HepG2 (cell line): ENCODE measurements at regions not wholly inside any gene's neighbourhood (a gene's known extent, or its start where the extent isn't known, plus 50 kb on each side); places are given as distances from the start of the nearest gene placed in this dataset.

Source experiments
- ATAC-seq: fragments of 200-7000 bp; cut with Tn5 transposase; 3 replicates; pipeline ENCODE4 v1.9.1; 2020; ENCODE audit warnings: mild to moderate bottlenecking, moderate library complexity
- BruUV-seq: library from RNA; stranded (reverse); fragments of 400-500 nt; replicated peaks from 2 replicates; lab custom pipeline; 2021; lab: Mats Ljungman, UMichigan
- CTCF ChIA-PET: fragments of 300-600 bp; formaldehyde crosslinking; extraction: SDS; loops from one replicate; lab custom pipeline; 2021; ENCODE audit warnings: low total read pairs, inconsistent platforms, low intra/inter-chr PET ratio; lab: Yijun Ruan, JAX
- POLR2A ChIA-PET: fragments of 350-600 bp; sonication (Branson Sonifier 250); formaldehyde crosslinking; loops from one replicate; lab custom pipeline; 2020; ENCODE audit warnings: antibody characterized with exemption, inconsistent platforms; lab: Yijun Ruan, JAX
- DNase-seq: peaks from one replicate; pipeline ENCODE4 v3.0.0-alpha.2; 2015; ENCODE audit warnings: low spot score
- FAIRE-seq: peaks from 3 replicates; lab custom pipeline; 2011; peaks lifted over from hg19 to GRCh38; lab: Jason Lieb, UNC
- H2AFZ ChIP-seq: one replicate; pipeline ENCODE4 v1.6.1; 2011; ENCODE audit warnings: low read length, inconsistent platforms
- H3K27ac ChIP-seq: fragments of 300-600 bp; 3 replicates; pipeline ENCODE4 v1.8.0; 2011; ENCODE audit warnings: mixed run types, mild to moderate bottlenecking, mixed read lengths, low read length, inconsistent platforms; ENCODE audit not compliant: insufficient read depth; ENCODE audit errors: extremely low read length
- H3K27me3 ChIP-seq, 2 experiments: fragments of 200-600 bp in 1 of 2; 2 replicates in 1 of 2; 3 replicates in 1 of 2; pipeline versions ENCODE4 v1.6.0 to v1.8.0; 2011; ENCODE audit warnings: low read length in 2 of 2, mild to moderate bottlenecking in 2 of 2, moderate library complexity in 2 of 2, inconsistent platforms in 1 of 2; ENCODE audit not compliant: insufficient read depth in 2 of 2, control insufficient read depth in 1 of 2
- H3K36me3 ChIP-seq, 2 experiments: fragments of 200-600 bp in 1 of 2; replicated peaks in 1 of 2; 2 replicates in 1 of 2; 3 replicates in 1 of 2; pipeline versions ENCODE4 v1.5.1 to v1.8.0; 2011; ENCODE audit warnings: low read length in 2 of 2, inconsistent platforms in 1 of 2; ENCODE audit not compliant: insufficient read depth in 2 of 2, control insufficient read depth in 1 of 2
- H3K4me1 ChIP-seq: 2 replicates; pipeline ENCODE4 v1.5.1; 2012; ENCODE audit warnings: low read length, inconsistent platforms; ENCODE audit not compliant: insufficient read depth
- H3K4me2 ChIP-seq: 2 replicates; pipeline ENCODE4 v1.6.0; 2011; ENCODE audit warnings: low read depth, low read length, inconsistent platforms
- H3K4me3 ChIP-seq, 3 experiments: fragments of 200-600 bp in 1 of 3; sonication (generic), shearing (Covaris generic) in 1 of 3; replicated peaks in 1 of 3; 2 replicates each; pipeline ENCODE4 v1.5.1; 2011 to 2016; ENCODE audit warnings: low read length in 3 of 3, inconsistent platforms in 2 of 3, low read depth in 2 of 3, mild to moderate bottlenecking in 2 of 3, control low read depth in 1 of 3, mixed read lengths in 1 of 3; ENCODE audit not compliant: insufficient read depth in 1 of 3
- H3K79me2 ChIP-seq: one replicate; pipeline ENCODE4 v1.6.1; 2011; ENCODE audit warnings: low read length, inconsistent platforms; ENCODE audit not compliant: insufficient read depth
- H3K9ac ChIP-seq: 2 replicates; pipeline ENCODE4 v1.6.0; 2011; ENCODE audit warnings: mild to moderate bottlenecking, low read depth, low read length, inconsistent platforms; ENCODE audit not compliant: insufficient read depth
- H3K9me3 ChIP-seq: 2 replicates; pipeline ENCODE4 v1.5.1; 2012; ENCODE audit warnings: mild to moderate bottlenecking, low read length
- H4K20me1 ChIP-seq: 2 replicates; pipeline ENCODE4 v1.6.0; 2011; ENCODE audit warnings: inconsistent platforms, mild to moderate bottlenecking, low read length, moderate library complexity; ENCODE audit not compliant: insufficient read depth
- GTF2F1 ChIP-seq: fragments of 150-350 bp; IDR thresholded peaks from 2 replicates; pipeline ENCODE4 v1.6.1; 2014; ENCODE audit warnings: low read length
- NFIC ChIP-seq: IDR thresholded peaks from 2 replicates; pipeline ENCODE4 v1.6.1; 2012; ENCODE audit warnings: mild to moderate bottlenecking, low read length, inconsistent platforms
- REL ChIP-seq: sonication (generic); formaldehyde crosslinking; conservative IDR thresholded peaks from 2 replicates; pipeline ENCODE4 v1.8.0; 2022; ENCODE audit warnings: mild to moderate bottlenecking, missing genetic modification reagents, moderate library complexity
- SOX13 ChIP-seq, 3 experiments: fragments of 450-650 bp in 1 of 3; sonication (generic) in 1 of 3; formaldehyde crosslinking in 1 of 3; IDR thresholded peaks in 2 of 3; conservative IDR thresholded peaks in 1 of 3; 2 replicates each; pipeline versions ENCODE4 v1.5.0 to v1.6.1; 2016 to 2020; ENCODE audit warnings: antibody characterized with exemption in 1 of 3, mild to moderate bottlenecking in 1 of 3, missing compliant biosample characterization in 1 of 3, missing genetic modification reagents in 1 of 3, moderate library complexity in 1 of 3
- SP2 ChIP-seq: sonication (generic); formaldehyde crosslinking; IDR thresholded peaks from 2 replicates; pipeline ENCODE4 v1.5.1; 2020; ENCODE audit warnings: mild to moderate bottlenecking, missing genetic modification reagents
- ZBTB42 ChIP-seq: sonication (generic); formaldehyde crosslinking; IDR thresholded peaks from 2 replicates; pipeline ENCODE4 v1.5.0; 2020; ENCODE audit warnings: mild to moderate bottlenecking, missing genetic modification reagents
- ZNF282 ChIP-seq: fragments of 450-650 bp; IDR thresholded peaks from 2 replicates; pipeline ENCODE4 v1.6.1; 2018; ENCODE audit not compliant: partially characterized antibody
- ZNF768 ChIP-seq: sonication (generic); formaldehyde crosslinking; IDR thresholded peaks from 2 replicates; pipeline ENCODE4 v1.4.0; 2020; ENCODE audit warnings: missing genetic modification reagents
- ZNF839 ChIP-seq: sonication (generic); formaldehyde crosslinking; IDR thresholded peaks from 2 replicates; pipeline ENCODE4 v1.4.0; 2020; ENCODE audit warnings: missing genetic modification reagents, mild to moderate bottlenecking, borderline replicate concordance
- WGBS: methylation state at CpG from one replicate; pipeline ENCODE4 v1.1.6; 2017; ENCODE audit warnings: low lambda C conversion rate; 5-methylcytosine and 5-hydroxymethylcytosine counted together
- in situ Hi-C: cut with HindIII; loops from 2 replicates; pipeline ENCODE4 v1.10.0; 2017; ENCODE audit warnings: low pct_unique_long_range_greater_than_20kb; ENCODE audit not compliant: extremely low pct_ligation_motif_present
- intact Hi-C: fragments of 100-400 bp; cut with micrococcal nuclease; formaldehyde crosslinking; loops from one replicate; pipeline ENCODE4 v1.10.0; 2022; ENCODE audit not compliant: unreplicated experiment
- TF ChIP-seq, protein P1 (sequence below): sonication (generic); formaldehyde crosslinking; IDR thresholded peaks from 2 replicates; pipeline ENCODE4 v1.8.1; 2023; ENCODE audit warnings: mild to moderate bottlenecking, missing genetic modification reagents
- TF ChIP-seq, protein P2 (sequence below): sonication (generic); formaldehyde crosslinking; conservative IDR thresholded peaks from 2 replicates; pipeline ENCODE4 v1.4.0; 2020; ENCODE audit warnings: missing genetic modification reagents

DNA sequence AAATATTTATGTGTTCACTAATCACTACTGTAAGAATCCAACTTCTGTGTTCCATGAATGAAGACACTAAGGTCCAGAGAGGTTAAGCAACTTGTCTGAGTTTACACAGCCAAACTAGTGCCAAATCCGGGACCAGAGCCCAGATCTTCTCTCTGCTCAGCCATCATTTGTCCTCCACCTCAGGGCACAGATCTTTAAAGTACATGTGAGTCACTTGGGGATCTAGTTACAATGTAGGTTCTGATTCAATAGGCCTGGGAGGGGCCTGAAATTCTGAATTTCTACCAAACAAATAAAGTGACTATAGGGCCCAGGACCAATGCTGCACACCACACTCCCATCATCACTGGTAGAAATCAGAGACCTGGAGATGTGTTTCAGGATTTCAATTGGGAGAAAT is 162.9 kb downstream of the GXYLT1 start:
- DNase-seq, result no peak
- Histone ChIP-seq H3K27ac (no peak overlapping the region), H3K36me3 (no peaks in the 10 kb centered on the region), H3K9me3 (no peaks in the 10 kb centered on the region), H3K79me2 (no peaks in the 10 kb centered on the region), H3K4me1 (peaks cover 25% of the 10 kb centered on the region), H2AFZ (no peak overlapping the region), H3K27me3 (no peaks in the 10 kb centered on the region), H3K4me2 (no peak overlapping the region)
- ATAC-seq, result no peak
- intact Hi-C loops, result loop anchor here (1.0 to 10.0 kb wide), 2 partner anchors 22 to 57 kb away; no protein-coding TSS in a partner anchor
- POLR2A ChIA-PET, result no interaction called here
- WGBS, result 0% methylated on average over 1 of the region's 1 CpG
- TF ChIP-seq ZNF839 (CRISPR knock-in tag), result no peak
- peak; percentile 22; the same call in 1 of the 2 replicates for TF ChIP-seq ZNF768 (CRISPR knock-in tag)
- TF ChIP-seq, all 625 proteins: peak for 1
- FAIRE-seq, result no peak
- Histone ChIP-seq H3K4me3 (no peak overlapping the region), H4K20me1 (no peaks in the 10 kb centered on the region), H3K9ac (no peak overlapping the region)
- CTCF ChIA-PET, result no interaction called here
- in situ Hi-C loops, result no loop called here
- BruUV-seq, result no TSS peak

DNA sequence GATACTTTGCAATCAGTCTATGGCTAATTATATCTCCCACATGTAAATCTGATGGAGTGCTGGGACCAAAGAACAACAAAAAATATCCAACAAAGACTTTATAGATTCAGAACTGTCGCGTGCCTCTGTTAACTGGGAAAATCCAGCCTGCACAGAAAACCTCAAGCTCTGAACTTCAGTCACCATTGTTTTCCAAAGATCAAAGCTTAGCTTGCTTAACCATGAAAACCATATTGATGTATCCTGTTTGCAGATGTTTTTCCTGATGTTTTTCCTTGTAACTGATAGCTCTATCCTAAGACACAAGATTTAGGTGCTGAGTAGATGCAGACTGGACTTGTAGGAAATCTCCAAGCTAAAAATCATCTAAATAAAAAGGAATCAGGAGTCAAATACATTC is 163.7 kb downstream of the GXYLT1 start:
- in situ Hi-C loops, result no loop called here
- intact Hi-C loops, result loop anchor here (1.0 to 10.0 kb wide), 2 partner anchors 22 to 56 kb away; no protein-coding TSS in a partner anchor
- H4K20me1 ChIP-seq, result no peaks in the 10 kb centered on the region
- POLR2A ChIA-PET, result no interaction called here
- H3K4me3 ChIP-seq, result no peak overlapping the region
- no TSS peak for BruUV-seq
- 2% methylated on average over 2 of the region's 2 CpGs for WGBS
- no peaks in the 10 kb centered on the region for H3K27me3 ChIP-seq
- H3K79me2 ChIP-seq, result no peaks in the 10 kb centered on the region
- H3K9me3 ChIP-seq, result no peaks in the 10 kb centered on the region
- no peak overlapping the region for H3K9ac ChIP-seq
- H3K4me2 ChIP-seq, result no peak overlapping the region
- no peaks in the 10 kb centered on the region for H3K36me3 ChIP-seq
- peak; percentile 48 for DNase-seq
- CTCF ChIA-PET, result no interaction called here
- FAIRE-seq, result no peak
- peak; percentile 65 for ATAC-seq
- H3K4me1 ChIP-seq, result peaks cover 25% of the 10 kb centered on the region
- H3K27ac ChIP-seq, result no peak overlapping the region
- no peak overlapping the region for H2AFZ ChIP-seq
- TF ChIP-seq SOX13 (IDR thresholded peaks at IDR 0.05) (0 out of 2 replicates have a peak, but pooled peaks have one; percentile 52), SOX13 (CRISPR knock-in tag; conservative IDR thresholded peaks at IDR 0.05 in 1 of 2, IDR thresholded peaks at IDR 0.05 in 1 of 2) (peak in 1 of 2 experiments; percentile 89; a peak in 2 of 4 replicates), REL (CRISPR knock-in tag) (no peak), ZNF282 (no peak), GTF2F1 (no peak), SP2 (CRISPR knock-in tag) (no peak), ZBTB42 (CRISPR knock-in tag) (no peak), NFIC (no peak)
- TF ChIP-seq, protein P1, sequence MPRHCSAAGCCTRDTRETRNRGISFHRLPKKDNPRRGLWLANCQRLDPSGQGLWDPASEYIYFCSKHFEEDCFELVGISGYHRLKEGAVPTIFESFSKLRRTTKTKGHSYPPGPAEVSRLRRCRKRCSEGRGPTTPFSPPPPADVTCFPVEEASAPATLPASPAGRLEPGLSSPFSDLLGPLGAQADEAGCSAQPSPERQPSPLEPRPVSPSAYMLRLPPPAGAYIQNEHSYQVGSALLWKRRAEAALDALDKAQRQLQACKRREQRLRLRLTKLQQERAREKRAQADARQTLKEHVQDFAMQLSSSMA, result no peak
- TF ChIP-seq, protein P2, sequence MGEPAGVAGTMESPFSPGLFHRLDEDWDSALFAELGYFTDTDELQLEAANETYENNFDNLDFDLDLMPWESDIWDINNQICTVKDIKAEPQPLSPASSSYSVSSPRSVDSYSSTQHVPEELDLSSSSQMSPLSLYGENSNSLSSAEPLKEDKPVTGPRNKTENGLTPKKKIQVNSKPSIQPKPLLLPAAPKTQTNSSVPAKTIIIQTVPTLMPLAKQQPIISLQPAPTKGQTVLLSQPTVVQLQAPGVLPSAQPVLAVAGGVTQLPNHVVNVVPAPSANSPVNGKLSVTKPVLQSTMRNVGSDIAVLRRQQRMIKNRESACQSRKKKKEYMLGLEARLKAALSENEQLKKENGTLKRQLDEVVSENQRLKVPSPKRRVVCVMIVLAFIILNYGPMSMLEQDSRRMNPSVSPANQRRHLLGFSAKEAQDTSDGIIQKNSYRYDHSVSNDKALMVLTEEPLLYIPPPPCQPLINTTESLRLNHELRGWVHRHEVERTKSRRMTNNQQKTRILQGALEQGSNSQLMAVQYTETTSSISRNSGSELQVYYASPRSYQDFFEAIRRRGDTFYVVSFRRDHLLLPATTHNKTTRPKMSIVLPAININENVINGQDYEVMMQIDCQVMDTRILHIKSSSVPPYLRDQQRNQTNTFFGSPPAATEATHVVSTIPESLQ (CRISPR knock-in tag), result no peak
